WI38 (cell line): ENCODE measurements at regions not wholly inside any gene's neighbourhood (a gene's known extent, or its start where the extent isn't known, plus 50 kb on each side); places are given as distances from the start of the nearest gene placed in this dataset.

Experiments used
- H3K4me3 ChIP-seq: 2 replicates; pipeline ENCODE4 v1.5.1; 2011; ENCODE audit warnings: low read depth, mild to moderate bottlenecking, control low read depth, low read length
- TF ChIP-seq, protein P1 (sequence below): IDR thresholded peaks from 2 replicates; pipeline ENCODE4 v1.5.1; 2012; ENCODE audit warnings: low read depth, mild to moderate bottlenecking, control low read depth, low read length

DNA sequence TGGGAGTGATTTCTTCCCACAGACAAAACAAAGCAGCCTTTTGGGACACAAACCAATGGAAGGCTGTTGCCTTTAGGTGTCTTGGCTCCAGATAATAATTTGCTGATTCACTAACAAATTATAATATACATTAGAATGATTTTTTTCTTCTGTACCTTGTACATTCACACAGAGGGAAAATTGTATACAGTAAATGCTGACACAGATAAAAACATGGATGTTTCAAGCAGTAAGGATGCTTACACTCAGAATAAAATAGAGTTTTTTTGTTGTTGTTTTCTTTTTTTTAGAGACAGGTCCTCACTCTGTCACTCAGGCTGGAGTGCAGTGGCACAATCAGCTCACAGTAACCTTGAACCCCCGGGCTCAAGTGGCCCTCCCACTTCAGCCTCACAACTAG, 109.2 kb upstream of the TRPC6 start:
- TF ChIP-seq, protein P1, sequence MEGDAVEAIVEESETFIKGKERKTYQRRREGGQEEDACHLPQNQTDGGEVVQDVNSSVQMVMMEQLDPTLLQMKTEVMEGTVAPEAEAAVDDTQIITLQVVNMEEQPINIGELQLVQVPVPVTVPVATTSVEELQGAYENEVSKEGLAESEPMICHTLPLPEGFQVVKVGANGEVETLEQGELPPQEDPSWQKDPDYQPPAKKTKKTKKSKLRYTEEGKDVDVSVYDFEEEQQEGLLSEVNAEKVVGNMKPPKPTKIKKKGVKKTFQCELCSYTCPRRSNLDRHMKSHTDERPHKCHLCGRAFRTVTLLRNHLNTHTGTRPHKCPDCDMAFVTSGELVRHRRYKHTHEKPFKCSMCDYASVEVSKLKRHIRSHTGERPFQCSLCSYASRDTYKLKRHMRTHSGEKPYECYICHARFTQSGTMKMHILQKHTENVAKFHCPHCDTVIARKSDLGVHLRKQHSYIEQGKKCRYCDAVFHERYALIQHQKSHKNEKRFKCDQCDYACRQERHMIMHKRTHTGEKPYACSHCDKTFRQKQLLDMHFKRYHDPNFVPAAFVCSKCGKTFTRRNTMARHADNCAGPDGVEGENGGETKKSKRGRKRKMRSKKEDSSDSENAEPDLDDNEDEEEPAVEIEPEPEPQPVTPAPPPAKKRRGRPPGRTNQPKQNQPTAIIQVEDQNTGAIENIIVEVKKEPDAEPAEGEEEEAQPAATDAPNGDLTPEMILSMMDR, result no peak
- H3K4me3 ChIP-seq, result no peak overlapping the region

GRCh38 chr11:101686514-101686913, 102.7 kb upstream of the TRPC6 start:
- TF ChIP-seq, protein P1, result no peak
- no peak overlapping the region for H3K4me3 ChIP-seq

DNA sequence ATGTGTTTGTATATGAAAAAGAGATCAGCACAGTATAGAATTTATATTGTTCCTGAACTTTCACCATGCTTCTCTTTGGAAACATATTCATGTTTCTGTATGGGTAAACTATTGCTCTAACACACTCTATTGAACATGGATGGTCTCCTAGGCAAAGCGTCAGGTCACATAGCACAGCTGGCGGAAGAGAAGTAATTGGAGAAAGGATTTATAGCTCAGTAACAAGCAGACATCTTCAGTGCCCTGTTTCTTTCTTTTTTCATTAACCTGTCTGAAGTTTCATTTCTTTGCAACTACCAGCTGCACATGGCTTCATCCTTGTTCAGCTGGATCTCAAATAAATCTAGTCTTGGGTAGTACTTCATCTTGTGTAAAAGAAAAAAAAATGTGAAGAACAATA, 84.4 kb upstream of the TRPC6 start:
- no peak overlapping the region for H3K4me3 ChIP-seq
- TF ChIP-seq, protein P1, result no peak

GRCh38 chr11:101666916-101667315, 83.1 kb upstream of the TRPC6 start:
- TF ChIP-seq, protein P1, result no peak
- no peak overlapping the region for H3K4me3 ChIP-seq

DNA sequence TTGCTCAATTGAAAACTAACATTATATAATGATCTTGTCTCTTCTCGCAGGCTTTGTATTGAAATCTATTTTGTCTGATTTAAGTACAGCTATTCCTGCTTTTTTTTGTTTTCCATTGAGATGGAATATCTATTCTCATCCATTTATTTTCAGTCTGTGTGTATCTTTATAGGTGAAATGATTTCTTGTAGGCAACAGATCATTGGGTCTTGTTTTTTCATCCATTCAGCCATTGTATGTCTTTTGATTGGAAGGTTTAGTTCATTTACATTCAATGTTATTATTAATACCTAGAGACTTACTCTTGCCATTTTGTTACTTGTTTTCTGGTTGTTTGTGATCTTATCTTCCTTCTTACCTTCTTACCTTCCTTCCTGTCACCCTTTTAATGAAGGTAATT, 77.8 kb upstream of the TRPC6 start:
- no peak overlapping the region for H3K4me3 ChIP-seq
- TF ChIP-seq, protein P1, result no peak
